ENCODE measurements at regions not wholly inside any gene's neighbourhood (a gene's known extent, or its start where the extent isn't known, plus 50 kb on each side); places are given as distances from the start of the nearest gene placed in this dataset.

- no peak for DNase-seq
These were observed 86.5 kb upstream of the DIO3 start for GRCh38 chr14:101474563-101475455.

GRCh38 chr14:101475456-101476257, 85.6 kb upstream of the DIO3 start:
- DNase-seq, result no peak

- no peak for DNase-seq
These were observed 84.9 kb upstream of the DIO3 start for GRCh38 chr14:101476258-101476915.

- no peak for DNase-seq
These were observed 84.3 kb upstream of the DIO3 start for GRCh38 chr14:101476916-101477553.

GRCh38 chr14:101477648-101478047, 83.6 kb upstream of the DIO3 start:
- DNase-seq, result no peak

- DNase-seq, result no peak
These were observed 83.2 kb upstream of the DIO3 start for GRCh38 chr14:101478096-101478495.

GRCh38 chr14:101478796-101479410, 82.4 kb upstream of the DIO3 start:
- DNase-seq, result no peak

- DNase-seq, result no peak
These were observed 81.1 kb upstream of the DIO3 start for GRCh38 chr14:101480022-101480746.

- no peak for DNase-seq
These were observed 80.4 kb upstream of the DIO3 start for GRCh38 chr14:101480747-101481530.

- no peak for DNase-seq
These were observed 79.7 kb upstream of the DIO3 start for GRCh38 chr14:101481557-101481956.

- no peak for DNase-seq
These were observed 79.2 kb upstream of the DIO3 start for GRCh38 chr14:101482066-101482465.

- DNase-seq, result no peak
These were observed 77.5 kb upstream of the DIO3 start for GRCh38 chr14:101483829-101484228.

- DNase-seq, result no peak
These were observed 72.1 kb upstream of the DIO3 start for GRCh38 chr14:101489092-101489760.

- no peak for DNase-seq
These were observed 70.5 kb upstream of the DIO3 start for GRCh38 chr14:101490771-101491170.

GRCh38 chr14:101491841-101492240, 69.5 kb upstream of the DIO3 start:
- DNase-seq, result no peak

- DNase-seq, result no peak
These were observed 68.6 kb upstream of the DIO3 start for GRCh38 chr14:101492716-101493115.

- DNase-seq, result no peak
These were observed 66.5 kb upstream of the DIO3 start for GRCh38 chr14:101494826-101495225.

- DNase-seq, result no peak
These were observed 66.0 kb upstream of the DIO3 start for GRCh38 chr14:101495284-101495683.

Data from amygdala (tissue), 56 donors.